GM21526 (cell line): ENCODE measurements at regions not wholly inside any gene's neighbourhood (a gene's known extent, or its start where the extent isn't known, plus 50 kb on each side); places are given as distances from the start of the nearest gene placed in this dataset.

Experiments
- ATAC-seq: cut with Tn5 transposase; IDR thresholded peaks from one replicate; pipeline ENCODE4 v1.9.1; 2021; ENCODE audit warnings: moderate library complexity; ENCODE audit not compliant: unreplicated experiment, low FRiP score

GRCh38 chrX:4186331-4186730 lies 472.9 kb upstream of the PRKX start:
- ATAC-seq = no peak

- ATAC-seq = no peak
These were observed 471.6 kb upstream of the PRKX start for GRCh38 chrX:4185086-4185485.

- ATAC-seq = no peak
These were observed 469.0 kb upstream of the PRKX start for GRCh38 chrX:4182408-4182806.

GRCh38 chrX:4181782-4182407 lies 468.4 kb upstream of the PRKX start:
- ATAC-seq = no peak

DNA sequence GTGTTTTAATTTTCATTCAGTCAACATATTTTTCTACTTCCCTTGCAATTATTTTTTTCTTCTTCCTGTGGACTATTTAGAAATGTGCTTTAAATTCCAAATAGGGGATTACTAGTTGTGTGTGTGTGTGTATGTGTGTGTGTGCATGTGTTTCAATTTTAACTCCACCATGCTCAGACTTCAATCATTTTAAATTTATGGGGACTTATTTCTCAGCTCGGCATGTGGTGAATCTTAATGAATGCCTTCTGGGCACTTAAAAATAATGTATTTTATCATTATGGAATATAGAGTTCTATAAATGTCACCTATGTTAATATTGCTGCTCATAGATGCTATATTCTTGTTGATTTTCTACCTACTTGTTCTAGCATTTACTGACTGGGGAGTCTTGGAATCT lies 465.6 kb upstream of the PRKX start:
- ATAC-seq = no peak

DNA sequence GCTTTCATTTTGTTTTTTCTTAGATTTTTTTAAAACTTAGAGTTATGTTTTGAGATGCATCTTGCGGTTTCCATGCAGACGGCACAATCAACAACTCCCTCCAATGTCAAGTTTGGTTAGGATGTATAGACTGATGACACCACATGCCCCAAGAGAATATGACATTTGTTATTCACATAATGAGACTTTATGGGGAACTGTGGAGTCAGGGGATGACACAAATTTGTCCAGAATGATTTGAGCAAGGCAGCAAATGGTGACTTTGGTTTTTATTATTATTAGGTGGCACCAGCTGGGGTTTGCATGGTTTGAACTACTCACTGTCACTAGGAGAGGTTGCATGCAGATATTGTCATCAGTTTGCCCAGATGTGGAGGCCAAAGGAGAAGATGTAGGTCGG lies 461.8 kb upstream of the PRKX start:
- no peak for ATAC-seq

DNA sequence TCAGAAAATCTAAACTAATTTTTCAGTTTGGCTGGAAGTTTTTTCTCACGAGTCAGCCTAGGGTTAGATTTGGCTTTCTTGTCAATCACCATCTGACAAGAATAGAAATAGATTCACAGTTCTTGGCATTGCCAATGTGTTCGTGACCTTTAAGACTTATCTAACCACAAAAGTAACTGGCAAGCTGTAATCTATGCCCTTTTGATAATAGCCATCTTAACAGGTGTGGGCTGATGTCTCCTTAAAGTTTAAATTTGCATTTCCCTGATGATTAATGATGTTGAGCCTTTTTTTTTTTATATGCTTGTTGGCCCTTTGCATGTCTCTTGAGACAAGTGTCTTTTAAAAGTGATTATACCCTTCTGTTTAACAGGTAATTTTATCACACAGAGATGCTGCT lies 460.3 kb upstream of the PRKX start:
- ATAC-seq = no peak

DNA sequence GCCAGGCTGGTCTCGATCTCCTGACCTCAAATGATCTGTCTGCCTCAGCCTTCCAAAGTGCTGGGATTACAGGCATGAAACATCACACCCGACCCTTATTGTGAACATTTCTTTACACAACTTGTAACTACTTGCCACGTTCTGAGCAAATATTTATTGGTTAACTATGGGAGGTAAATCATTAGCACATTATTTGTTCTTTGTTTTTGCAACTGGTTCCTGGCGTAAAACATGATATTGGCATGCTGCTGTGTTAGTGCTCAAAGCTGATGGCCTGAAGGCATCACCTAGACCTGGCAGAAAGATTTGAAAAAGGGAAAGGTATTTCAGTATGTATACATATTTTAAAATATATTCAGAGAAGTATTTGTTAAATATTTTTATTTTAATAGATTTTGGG lies 438.3 kb upstream of the PRKX start:
- ATAC-seq = no peak

DNA sequence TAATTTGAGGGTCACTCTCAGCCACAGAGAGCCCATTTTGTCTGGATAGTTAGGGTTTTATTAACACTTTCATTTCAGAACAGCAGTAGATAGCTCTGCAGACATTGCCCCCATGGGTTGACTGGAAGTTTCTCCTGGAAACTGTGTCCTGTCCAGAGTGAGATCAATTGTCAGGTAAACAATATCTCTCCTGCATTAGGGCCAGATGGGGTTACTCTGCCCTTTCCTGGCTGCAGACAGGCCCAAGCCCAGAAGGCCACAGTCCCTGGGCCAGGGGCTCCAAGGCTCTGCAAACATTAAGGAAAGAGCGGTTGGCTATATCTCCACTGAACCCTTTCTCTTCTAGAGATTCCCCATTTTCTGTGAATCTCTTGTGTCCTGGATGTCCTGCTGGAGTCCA lies 436.8 kb upstream of the PRKX start:
- ATAC-seq = no peak

- ATAC-seq = no peak
These were observed 416.2 kb upstream of the PRKX start for GRCh38 chrX:4129626-4130025.

GRCh38 chrX:4118666-4119530 lies 405.4 kb upstream of the PRKX start:
- ATAC-seq = no peak

GRCh38 chrX:4110964-4111363 lies 397.5 kb upstream of the PRKX start:
- ATAC-seq = no peak

- no peak for ATAC-seq
These were observed 381.5 kb upstream of the PRKX start for GRCh38 chrX:4094926-4095325.

DNA sequence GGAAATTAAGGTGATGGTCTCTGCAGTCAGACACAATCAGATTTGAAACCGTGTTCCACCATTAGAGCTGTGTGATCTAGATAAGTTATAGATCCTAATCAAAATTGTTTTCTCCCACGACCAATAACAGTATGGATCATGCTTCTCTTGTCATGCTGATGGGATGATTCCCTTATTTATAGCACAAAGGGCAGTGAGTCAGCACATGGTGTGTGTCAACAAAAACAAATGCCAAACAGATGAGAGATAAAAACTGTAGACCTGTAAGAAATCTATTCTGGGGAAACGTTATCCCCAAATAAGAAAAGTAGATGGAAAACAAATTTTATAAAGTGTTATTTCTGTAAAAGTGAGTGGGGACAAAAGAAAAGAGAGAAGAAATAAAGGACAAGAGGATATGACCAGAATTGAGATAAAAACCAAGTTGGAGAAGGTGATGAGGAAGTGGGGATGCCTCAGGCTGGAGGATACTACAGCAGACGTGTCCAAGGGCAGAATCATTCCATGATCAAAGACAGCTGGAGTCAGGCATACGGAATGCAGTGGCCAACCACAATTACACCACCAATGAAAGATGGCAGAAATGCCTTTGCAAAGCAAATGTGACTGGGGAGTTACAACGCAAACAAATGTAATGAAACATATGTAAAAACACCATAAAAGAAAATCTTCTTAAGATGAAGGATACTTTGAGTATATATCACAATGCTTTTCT lies 377.8 kb upstream of the PRKX start:
- ATAC-seq = no peak

GRCh38 chrX:4059893-4060292 lies 346.4 kb upstream of the PRKX start:
- no peak for ATAC-seq

GRCh38 chrX:4043951-4044350 lies 330.5 kb upstream of the PRKX start:
- ATAC-seq = no peak

GRCh38 chrX:4035874-4036273 lies 322.4 kb upstream of the PRKX start:
- ATAC-seq = no peak

DNA sequence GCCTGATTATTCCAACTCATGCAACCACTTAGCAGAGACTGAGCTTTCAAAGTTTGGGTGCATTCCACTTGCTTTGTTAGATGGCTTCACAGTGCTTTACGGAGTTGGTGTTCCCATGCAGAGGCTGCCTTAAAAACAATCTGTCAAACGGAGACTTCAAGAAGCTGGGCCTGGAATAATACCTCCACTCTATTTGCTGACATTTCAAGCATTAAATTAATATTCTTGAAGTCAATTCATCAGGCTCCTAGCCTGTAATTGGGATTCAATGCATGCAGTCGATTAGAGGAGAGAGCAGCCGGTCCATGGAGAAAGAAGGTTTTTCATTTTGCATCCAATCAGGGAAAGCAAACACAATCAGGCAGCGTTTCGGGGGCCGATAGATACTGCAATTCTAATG lies 314.7 kb upstream of the PRKX start:
- ATAC-seq = no peak

DNA sequence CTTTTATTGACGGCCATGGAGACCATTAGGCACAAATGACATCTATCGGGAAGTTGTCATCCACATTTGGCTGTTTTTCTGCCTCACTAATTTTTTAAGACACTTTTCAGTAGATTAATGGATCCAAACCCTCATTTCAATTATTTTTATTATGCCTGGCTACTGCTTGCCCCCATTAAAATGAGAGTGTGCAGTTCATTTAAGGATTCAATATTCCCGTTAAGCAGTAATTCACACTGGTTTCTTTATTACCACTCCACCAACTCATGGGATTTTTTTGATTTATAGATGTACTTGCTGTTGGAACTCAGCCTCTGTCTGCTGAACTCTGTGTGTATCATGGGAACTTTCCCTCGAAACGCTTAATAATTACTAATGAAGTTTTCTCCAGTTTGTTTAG lies 291.8 kb upstream of the PRKX start:
- no peak for ATAC-seq

DNA sequence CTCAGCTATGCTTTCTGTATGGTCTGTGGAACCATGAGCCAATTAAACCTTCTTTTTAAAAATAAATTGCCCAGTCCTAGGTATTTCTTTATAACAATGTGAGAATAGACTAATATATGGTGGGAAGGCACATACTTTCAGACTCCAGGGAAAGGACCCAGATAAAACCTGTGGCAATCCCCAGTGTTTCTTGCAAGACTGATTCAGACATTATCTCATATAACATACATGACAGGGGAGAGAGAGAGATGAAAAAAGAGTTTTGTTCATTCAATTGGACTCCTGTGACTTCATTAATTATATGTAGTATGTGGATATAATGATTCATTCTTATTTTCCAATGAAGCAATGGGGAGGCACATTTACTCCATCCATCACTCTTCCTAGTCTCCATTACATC lies 291.4 kb upstream of the PRKX start:
- ATAC-seq = no peak

DNA sequence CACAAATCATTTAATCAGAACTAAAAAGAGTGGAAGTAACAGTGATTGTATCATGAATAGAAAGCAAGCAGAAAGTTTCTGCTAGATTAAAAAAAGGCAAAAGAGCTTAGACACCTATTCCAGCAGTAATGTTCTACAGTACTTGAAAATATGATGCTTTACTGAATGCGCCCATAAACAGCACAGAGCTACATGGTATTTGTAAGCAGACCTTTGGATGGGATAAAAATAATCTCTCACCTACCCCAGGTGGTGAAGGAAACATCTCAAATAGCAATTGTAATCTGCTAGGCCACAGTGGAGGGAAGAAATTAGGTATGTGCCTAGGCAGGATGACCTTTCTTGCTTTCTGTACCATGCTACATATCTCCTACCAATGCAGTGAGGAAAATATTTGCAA lies 280.9 kb upstream of the PRKX start:
- no peak for ATAC-seq

DNA sequence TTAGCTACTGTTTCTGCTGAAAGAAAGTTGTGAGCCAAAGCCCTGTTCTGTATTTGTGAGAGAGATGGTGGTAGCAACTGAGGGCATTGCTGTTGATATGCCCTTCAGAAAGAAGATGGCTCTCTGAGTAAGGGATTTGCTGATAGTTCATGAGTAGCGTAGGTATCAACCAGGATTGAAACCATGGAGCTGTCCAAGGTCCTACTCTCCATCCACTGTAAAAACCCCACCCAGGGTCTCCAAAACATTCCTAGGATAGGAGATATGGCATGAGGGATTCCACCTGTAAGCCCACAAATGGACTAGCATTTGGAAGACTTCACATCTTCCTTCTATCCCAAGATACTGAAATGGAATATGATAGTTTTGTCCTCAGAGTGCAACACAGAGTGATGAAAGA lies 277.1 kb upstream of the PRKX start:
- ATAC-seq = no peak
